HCT116 (cell line): ENCODE measurements at regions not wholly inside any gene's neighbourhood (a gene's known extent, or its start where the extent isn't known, plus 50 kb on each side); places are given as distances from the start of the nearest gene placed in this dataset.

Experiments used
- ATAC-seq: fragments of 200-7000 bp; cut with Tn5 transposase; 2 replicates; pipeline ENCODE4 v1.9.1; 2020; ENCODE audit warnings: mild to moderate bottlenecking, moderate library complexity
- BruUV-seq: library from RNA; stranded (reverse); fragments of 400-500 nt; replicated peaks from 2 replicates; lab custom pipeline; 2021; lab: Mats Ljungman, UMichigan
- CTCF ChIA-PET: fragments of 300-600 bp; sonication (Branson Sonifier 250); formaldehyde crosslinking; loops from one replicate; lab custom pipeline; 2021; ENCODE audit warnings: antibody characterized with exemption; lab: Charles Lee
- POLR2A ChIA-PET: fragments of 300-600, 350-600 bp; sonication (Branson Sonifier 250); formaldehyde crosslinking; loops from one replicate; lab custom pipeline; 2021; ENCODE audit warnings: antibody characterized with exemption; lab: Charles Lee
- RAD21 ChIA-PET, 2 experiments: fragments of 300-600 bp; sonication (Branson Sonifier 250); formaldehyde crosslinking; loops; one replicate each; lab custom pipeline; 2023; ENCODE audit warnings: low total read pairs in 2 of 2; ENCODE audit not compliant: uncharacterized antibody in 2 of 2, unreplicated experiment in 2 of 2, low non-redundant PET in 1 of 2; lab: Charles Lee
- DNase-seq: peaks from one replicate; pipeline ENCODE4 v3.0.0-alpha.2; 2010; ENCODE audit warnings: low read depth, low spot score
- H2AFZ ChIP-seq: fragments of 200-600 bp; shearing (Covaris generic), sonication (generic); 2 replicates; pipeline ENCODE4 v1.6.1; 2017; ENCODE audit warnings: low read depth, mixed run types, mixed read lengths, antibody characterized with exemption, low read length; ENCODE audit not compliant: poor library complexity, severe bottlenecking
- H3K27ac ChIP-seq: 2 replicates; pipeline ENCODE4 v1.5.1; 2012; ENCODE audit warnings: low read depth, low read length
- H3K27me3 ChIP-seq: fragments of 200-600 bp; sonication (generic); 2 replicates; pipeline ENCODE4 v1.6.1; 2016; ENCODE audit warnings: mixed run types, low read length, mixed read lengths; ENCODE audit not compliant: insufficient read depth
- H3K36me3 ChIP-seq, 2 experiments: fragments of 200-500 bp in 1 of 2; fragments of 200-600 bp in 1 of 2; sonication (Bioruptor generic) in 1 of 2; sonication (generic) in 1 of 2; 2 replicates each; pipeline versions ENCODE4 v1.5.1 to v1.6.1; 2014 to 2016; ENCODE audit warnings: low read length in 2 of 2, inconsistent platforms in 1 of 2, mixed read lengths in 1 of 2, mixed run types in 1 of 2; ENCODE audit not compliant: insufficient read depth in 2 of 2, control insufficient read depth in 1 of 2
- H3K4me1 ChIP-seq, 2 experiments: fragments of 200-600 bp in 1 of 2; sonication (generic) in 1 of 2; 2 replicates each; pipeline versions ENCODE4 v1.5.1 to v1.6.1; 2012 to 2017; ENCODE audit warnings: low read length in 2 of 2, inconsistent platforms in 1 of 2, mild to moderate bottlenecking in 1 of 2, mixed read lengths in 1 of 2, mixed run types in 1 of 2, moderate library complexity in 1 of 2; ENCODE audit not compliant: insufficient read depth in 2 of 2, control insufficient read depth in 1 of 2
- H3K4me2 ChIP-seq: fragments of 200-600 bp; sonication (generic); 2 replicates; pipeline ENCODE4 v1.6.1; 2017; ENCODE audit warnings: mixed run types, low read length, mixed read lengths
- H3K4me3 ChIP-seq, 2 experiments: fragments of 200-600 bp in 1 of 2; sonication (generic) in 1 of 2; replicated peaks in 1 of 2; 2 replicates each; pipeline ENCODE4 v1.5.1; 2011 to 2016; ENCODE audit warnings: low read length in 2 of 2, control low read depth in 1 of 2, low read depth in 1 of 2, mild to moderate bottlenecking in 1 of 2, mixed read lengths in 1 of 2, mixed run types in 1 of 2
- H3K79me2 ChIP-seq: fragments of 200-600 bp; sonication (generic); 2 replicates; pipeline ENCODE4 v1.6.1; 2017; ENCODE audit warnings: mild to moderate bottlenecking, mixed run types, low read length, moderate library complexity, mixed read lengths; ENCODE audit not compliant: insufficient read depth
- H3K9ac ChIP-seq: fragments of 200-600 bp; sonication (generic); 2 replicates; pipeline ENCODE4 v1.6.1; 2016; ENCODE audit warnings: low read length, mixed read lengths
- H3K9me2 ChIP-seq: fragments of 200-600 bp; sonication (generic), shearing (Covaris generic); 2 replicates; pipeline ENCODE4 v1.6.1; 2017; ENCODE audit warnings: mixed run types, mild to moderate bottlenecking, moderate library complexity; ENCODE audit not compliant: insufficient read depth
- H3K9me3 ChIP-seq, 2 experiments: fragments of 200-500 bp in 1 of 2; fragments of 200-600 bp in 1 of 2; sonication (Bioruptor generic) in 1 of 2; sonication (generic) in 1 of 2; 2 replicates each; pipeline ENCODE4 v1.6.1; 2014 to 2017; ENCODE audit warnings: low read length in 2 of 2, mixed read lengths in 2 of 2, inconsistent platforms in 1 of 2, low read depth in 1 of 2, mild to moderate bottlenecking in 1 of 2, mixed run types in 1 of 2, moderate library complexity in 1 of 2; ENCODE audit not compliant: control insufficient read depth in 1 of 2, insufficient read depth in 1 of 2
- H4K20me1 ChIP-seq: fragments of 200-600 bp; sonication (generic), shearing (Covaris generic); 2 replicates; pipeline ENCODE4 v1.6.1; 2017; ENCODE audit warnings: mixed run types, mild to moderate bottlenecking, moderate library complexity; ENCODE audit not compliant: insufficient read depth
- CEBPB ChIP-seq: IDR thresholded peaks from 2 replicates; pipeline ENCODE4 v1.6.1; 2012; ENCODE audit warnings: low read depth
- CTCF ChIP-seq, 3 experiments: fragments of 200-600 bp in 1 of 3; sonication (generic) in 1 of 3; IDR thresholded peaks in 2 of 3; conservative IDR thresholded peaks in 1 of 3; 2 replicates each; pipeline ENCODE4 v1.5.1; 2012 to 2017; ENCODE audit warnings: low read depth in 2 of 3, low read length in 2 of 3, antibody characterized with exemption in 1 of 3, borderline replicate concordance in 1 of 3, control low read depth in 1 of 3, mild to moderate bottlenecking in 1 of 3, mixed read lengths in 1 of 3, mixed run types in 1 of 3, moderate library complexity in 1 of 3; ENCODE audit not compliant: insufficient read depth in 1 of 3
- ELF1 ChIP-seq: IDR thresholded peaks from 2 replicates; pipeline ENCODE4 v1.6.1; 2012; ENCODE audit warnings: low read depth, borderline replicate concordance
- EZH2 ChIP-seq: fragments of 200-600 bp; sonication (generic); IDR thresholded peaks from 2 replicates; pipeline ENCODE4 v1.6.1; 2017; ENCODE audit warnings: antibody characterized with exemption, mixed run types
- EZH2phosphoT487 ChIP-seq: fragments of 200-600 bp; IDR thresholded peaks from 2 replicates; pipeline ENCODE4 v1.6.1; 2018; ENCODE audit warnings: antibody characterized with exemption, borderline replicate concordance
- FOSL1 ChIP-seq: IDR thresholded peaks from 2 replicates; pipeline ENCODE4 v1.6.1; 2012; ENCODE audit warnings: low read depth
- RAD21 ChIP-seq: IDR thresholded peaks from 2 replicates; pipeline ENCODE4 v1.6.1; 2012; ENCODE audit warnings: low read depth, mild to moderate bottlenecking
- SIN3A ChIP-seq: IDR thresholded peaks from 2 replicates; pipeline ENCODE4 v1.6.1; 2012; ENCODE audit warnings: low read depth
- SRF ChIP-seq: IDR thresholded peaks from 2 replicates; pipeline ENCODE4 v1.6.1; 2012; ENCODE audit warnings: low read depth
- YY1 ChIP-seq: IDR thresholded peaks from 2 replicates; pipeline ENCODE4 v1.6.1; 2011; ENCODE audit warnings: low read length, low read depth, moderate library complexity, mild to moderate bottlenecking; ENCODE audit not compliant: insufficient replicate concordance; ENCODE audit errors: extremely low read depth
- ZNF274 ChIP-seq: fragments of 200-500 bp; sonication (Bioruptor generic); IDR thresholded peaks from 2 replicates; pipeline ENCODE4 v1.6.1; 2014; ENCODE audit warnings: mild to moderate bottlenecking, low read depth, low read length, inconsistent platforms
- intact Hi-C: fragments of 100-400 bp; cut with micrococcal nuclease; formaldehyde crosslinking; loops from 2 replicates; pipeline ENCODE4 v1.10.0; 2022
- TF ChIP-seq, protein P1 (sequence below): IDR thresholded peaks from 2 replicates; pipeline ENCODE4 v1.6.1; 2011; ENCODE audit warnings: mild to moderate bottlenecking, low read length, moderate library complexity; ENCODE audit not compliant: insufficient replicate concordance; ENCODE audit errors: extremely low read depth
- TF ChIP-seq, protein P2 (sequence below): IDR thresholded peaks from 2 replicates; pipeline ENCODE4 v1.6.1; 2012; ENCODE audit warnings: low read depth

DNA sequence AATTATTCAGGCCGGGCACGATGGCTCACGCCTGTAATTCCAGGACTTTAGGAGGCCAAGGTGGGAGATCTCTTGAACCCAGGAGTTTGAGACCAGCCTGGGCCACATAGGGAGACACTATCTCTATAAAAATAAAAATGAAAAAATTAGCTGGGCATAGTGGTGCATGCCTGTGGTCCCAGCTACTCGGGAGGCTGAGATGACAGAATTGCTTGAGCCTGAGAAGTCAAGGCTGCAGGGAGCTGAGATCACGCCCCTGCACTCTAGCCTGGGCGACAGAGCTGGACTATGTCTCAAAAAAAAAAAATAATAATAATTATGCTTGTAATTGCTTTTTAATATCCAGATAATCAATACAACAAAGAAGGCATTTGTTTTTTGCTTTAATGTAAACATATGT lies 91.3 kb downstream of the RIPK4 start:
- Histone ChIP-seq H3K4me2 (no peak overlapping the region), H3K27me3 (no peaks in the 10 kb centered on the region), H3K36me3 (no peaks in the 10 kb centered on the region), H3K79me2 (no peaks in the 10 kb centered on the region), H3K4me1 (peaks cover 21 to 29% of the 10 kb centered on the region in 2 experiments), H4K20me1 (no peaks in the 10 kb centered on the region), H3K4me3 (no peak overlapping the region), H2AFZ (no peak overlapping the region), H3K9me2 (no peaks in the 10 kb centered on the region), H3K27ac (no peak overlapping the region), H3K9me3 (no peaks in the 10 kb centered on the region), H3K9ac (no peak overlapping the region)
- ChIA-PET RAD21 (no interaction called here), POLR2A (no interaction called here), CTCF (no interaction called here)
- intact Hi-C loops: loop anchor here (5.0 kb wide), 1 partner anchor 92 kb away; the partner anchor contains the start of gene RIPK4
- BruUV-seq: no TSS peak
- ATAC-seq: no peak
- DNase-seq: no peak
- no peak for TF ChIP-seq YY1

DNA sequence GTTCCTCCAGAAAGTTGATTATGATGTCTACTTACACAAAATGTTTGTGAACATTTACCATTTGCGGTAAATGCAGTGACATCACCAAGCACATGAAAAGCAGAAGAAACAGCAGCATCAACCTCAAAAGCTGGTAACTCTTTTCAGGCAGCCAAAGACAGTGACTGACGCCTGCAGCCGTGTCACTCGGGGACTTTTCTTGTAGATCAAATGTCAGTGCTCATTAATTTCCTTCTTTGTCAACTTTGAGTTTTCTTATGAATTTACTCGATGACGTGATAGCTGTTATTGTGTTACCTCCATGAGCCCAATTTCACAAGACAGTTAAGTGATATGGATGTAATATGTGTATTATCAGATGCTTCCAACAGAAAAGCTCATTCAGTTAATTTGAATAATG lies 92.5 kb downstream of the RIPK4 start:
- RAD21 ChIA-PET: no interaction called here
- Histone ChIP-seq H3K36me3 (no peaks in the 10 kb centered on the region), H3K4me1 (peaks cover 18 to 21% of the 10 kb centered on the region in 2 experiments), H3K27me3 (no peaks in the 10 kb centered on the region), H4K20me1 (no peaks in the 10 kb centered on the region), H3K79me2 (no peaks in the 10 kb centered on the region), H3K9ac (no peak overlapping the region), H3K4me3 (no peak overlapping the region), H3K4me2 (no peak overlapping the region), H3K9me2 (no peaks in the 10 kb centered on the region), H3K27ac (no peak overlapping the region), H2AFZ (no peak overlapping the region), H3K9me3 (no peaks in the 10 kb centered on the region)
- CTCF ChIA-PET: interaction anchor here (1.9 kb wide), 1 partner anchor 62 kb away, joined by 6 read pairs; no protein-coding TSS in a partner anchor
- no TSS peak for BruUV-seq
- no peak for ATAC-seq
- DNase-seq: no peak
- intact Hi-C loops: no loop called here
- POLR2A ChIA-PET: no interaction called here
- TF ChIP-seq ELF1 (no peak), EZH2 (no peak), ZNF274 (no peak), CEBPB (no peak), SIN3A (no peak), EZH2phosphoT487 (no peak), FOSL1 (no peak), SRF (no peak), CTCF (IDR thresholded peaks at IDR 0.05 in 2 of 3, conservative IDR thresholded peaks at IDR 0.05 in 1 of 3; ENCODE audit: borderline replicate concordance in 1 of 3, insufficient read depth in 1 of 3, low read depth in 2 of 3, low read length in 2 of 3) (no peak), RAD21 (no peak)
- TF ChIP-seq, protein P1, sequence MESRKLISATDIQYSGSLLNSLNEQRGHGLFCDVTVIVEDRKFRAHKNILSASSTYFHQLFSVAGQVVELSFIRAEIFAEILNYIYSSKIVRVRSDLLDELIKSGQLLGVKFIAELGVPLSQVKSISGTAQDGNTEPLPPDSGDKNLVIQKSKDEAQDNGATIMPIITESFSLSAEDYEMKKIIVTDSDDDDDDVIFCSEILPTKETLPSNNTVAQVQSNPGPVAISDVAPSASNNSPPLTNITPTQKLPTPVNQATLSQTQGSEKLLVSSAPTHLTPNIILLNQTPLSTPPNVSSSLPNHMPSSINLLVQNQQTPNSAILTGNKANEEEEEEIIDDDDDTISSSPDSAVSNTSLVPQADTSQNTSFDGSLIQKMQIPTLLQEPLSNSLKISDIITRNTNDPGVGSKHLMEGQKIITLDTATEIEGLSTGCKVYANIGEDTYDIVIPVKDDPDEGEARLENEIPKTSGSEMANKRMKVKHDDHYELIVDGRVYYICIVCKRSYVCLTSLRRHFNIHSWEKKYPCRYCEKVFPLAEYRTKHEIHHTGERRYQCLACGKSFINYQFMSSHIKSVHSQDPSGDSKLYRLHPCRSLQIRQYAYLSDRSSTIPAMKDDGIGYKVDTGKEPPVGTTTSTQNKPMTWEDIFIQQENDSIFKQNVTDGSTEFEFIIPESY: no peak
- TF ChIP-seq, protein P2, sequence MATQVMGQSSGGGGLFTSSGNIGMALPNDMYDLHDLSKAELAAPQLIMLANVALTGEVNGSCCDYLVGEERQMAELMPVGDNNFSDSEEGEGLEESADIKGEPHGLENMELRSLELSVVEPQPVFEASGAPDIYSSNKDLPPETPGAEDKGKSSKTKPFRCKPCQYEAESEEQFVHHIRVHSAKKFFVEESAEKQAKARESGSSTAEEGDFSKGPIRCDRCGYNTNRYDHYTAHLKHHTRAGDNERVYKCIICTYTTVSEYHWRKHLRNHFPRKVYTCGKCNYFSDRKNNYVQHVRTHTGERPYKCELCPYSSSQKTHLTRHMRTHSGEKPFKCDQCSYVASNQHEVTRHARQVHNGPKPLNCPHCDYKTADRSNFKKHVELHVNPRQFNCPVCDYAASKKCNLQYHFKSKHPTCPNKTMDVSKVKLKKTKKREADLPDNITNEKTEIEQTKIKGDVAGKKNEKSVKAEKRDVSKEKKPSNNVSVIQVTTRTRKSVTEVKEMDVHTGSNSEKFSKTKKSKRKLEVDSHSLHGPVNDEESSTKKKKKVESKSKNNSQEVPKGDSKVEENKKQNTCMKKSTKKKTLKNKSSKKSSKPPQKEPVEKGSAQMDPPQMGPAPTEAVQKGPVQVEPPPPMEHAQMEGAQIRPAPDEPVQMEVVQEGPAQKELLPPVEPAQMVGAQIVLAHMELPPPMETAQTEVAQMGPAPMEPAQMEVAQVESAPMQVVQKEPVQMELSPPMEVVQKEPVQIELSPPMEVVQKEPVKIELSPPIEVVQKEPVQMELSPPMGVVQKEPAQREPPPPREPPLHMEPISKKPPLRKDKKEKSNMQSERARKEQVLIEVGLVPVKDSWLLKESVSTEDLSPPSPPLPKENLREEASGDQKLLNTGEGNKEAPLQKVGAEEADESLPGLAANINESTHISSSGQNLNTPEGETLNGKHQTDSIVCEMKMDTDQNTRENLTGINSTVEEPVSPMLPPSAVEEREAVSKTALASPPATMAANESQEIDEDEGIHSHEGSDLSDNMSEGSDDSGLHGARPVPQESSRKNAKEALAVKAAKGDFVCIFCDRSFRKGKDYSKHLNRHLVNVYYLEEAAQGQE: no peak
